Loucy (cell line): ENCODE measurements at regions not wholly inside any gene's neighbourhood (a gene's known extent, or its start where the extent isn't known, plus 50 kb on each side); places are given as distances from the start of the nearest gene placed in this dataset.

ENCODE experiments used
- H2AFZ ChIP-seq: fragments of 200-600 bp; sonication (generic); 2 replicates; pipeline ENCODE4 v1.6.0; 2016; ENCODE audit warnings: antibody characterized with exemption, mild to moderate bottlenecking, low read length, moderate library complexity
- H3F3A ChIP-seq: fragments of 200-600 bp; 2 replicates; pipeline ENCODE4 v1.6.0; 2016; ENCODE audit warnings: antibody characterized with exemption, low read depth, mild to moderate bottlenecking
- H3K27me3 ChIP-seq: fragments of 200-600 bp; sonication (generic); 2 replicates; pipeline ENCODE4 v1.6.1; 2014; ENCODE audit warnings: low read length, mild to moderate bottlenecking; ENCODE audit not compliant: insufficient read depth, poor library complexity, severe bottlenecking
- H3K36me3 ChIP-seq: fragments of 200-600 bp; sonication (generic); 2 replicates; pipeline ENCODE4 v1.6.1; 2016; ENCODE audit warnings: low read length; ENCODE audit not compliant: insufficient read depth
- H3K4me1 ChIP-seq: fragments of 200-600 bp; sonication (generic); 2 replicates; pipeline ENCODE4 v1.5.1; 2014; ENCODE audit warnings: low read length, mild to moderate bottlenecking; ENCODE audit not compliant: insufficient read depth, poor library complexity, severe bottlenecking
- H3K4me2 ChIP-seq: fragments of 200-600 bp; sonication (generic); 2 replicates; pipeline ENCODE4 v1.6.0; 2014; ENCODE audit warnings: antibody characterized with exemption, low read length, low read depth, mild to moderate bottlenecking; ENCODE audit not compliant: poor library complexity, severe bottlenecking
- H3K4me3 ChIP-seq: fragments of 200-600 bp; sonication (generic); 2 replicates; pipeline ENCODE4 v1.5.1; 2014; ENCODE audit warnings: low read length, mild to moderate bottlenecking, mixed read lengths; ENCODE audit not compliant: poor library complexity, severe bottlenecking
- H3K79me2 ChIP-seq: fragments of 200-600 bp; sonication (generic); 2 replicates; pipeline ENCODE4 v1.6.1; 2014; ENCODE audit warnings: low read length; ENCODE audit not compliant: insufficient read depth
- H3K9ac ChIP-seq: fragments of 200-600 bp; sonication (generic); 2 replicates; pipeline ENCODE4 v1.6.0; 2014; ENCODE audit warnings: mild to moderate bottlenecking, low read depth, low read length, moderate library complexity; ENCODE audit not compliant: poor library complexity, severe bottlenecking
- H3K9me2 ChIP-seq: fragments of 200-600 bp; sonication (generic); replicated peaks from 2 replicates; pipeline ENCODE4 v1.6.1; 2016; ENCODE audit warnings: low read depth, low read length, mixed read lengths
- H3K9me3 ChIP-seq: fragments of 200-600 bp; sonication (generic); 2 replicates; pipeline ENCODE4 v1.6.1; 2014; ENCODE audit warnings: mild to moderate bottlenecking, antibody characterized with exemption, low read length, low read depth; ENCODE audit not compliant: insufficient read depth
- H4K20me1 ChIP-seq: fragments of 200-600 bp; sonication (generic); 2 replicates; pipeline ENCODE4 v1.6.0; 2014; ENCODE audit warnings: antibody characterized with exemption, low read length, mild to moderate bottlenecking; ENCODE audit not compliant: insufficient read depth, poor library complexity, severe bottlenecking
- EZH2phosphoT487 ChIP-seq: fragments of 200-600 bp; IDR thresholded peaks from 2 replicates; pipeline ENCODE4 v1.6.1; 2018; ENCODE audit warnings: antibody characterized with exemption, mild to moderate bottlenecking, moderate library complexity, borderline replicate concordance
- TF ChIP-seq, protein P1 (sequence below): fragments of 200-600 bp; sonication (generic); conservative IDR thresholded peaks from 2 replicates; pipeline ENCODE4 v1.5.1; 2014; ENCODE audit warnings: mild to moderate bottlenecking, antibody characterized with exemption, low read length

- no peaks in the 10 kb centered on the region for H3K9me3 ChIP-seq
- no peaks in the 10 kb centered on the region for H3F3A ChIP-seq
- no peaks in the 10 kb centered on the region for H4K20me1 ChIP-seq
- no peaks in the 10 kb centered on the region for H3K36me3 ChIP-seq
- no peaks in the 10 kb centered on the region for H3K9me2 ChIP-seq
- H3K9ac ChIP-seq: no peak overlapping the region
- no peak overlapping the region for H3K4me2 ChIP-seq
- H3K27me3 ChIP-seq: no peaks in the 10 kb centered on the region
- no peaks in the 10 kb centered on the region for H3K79me2 ChIP-seq
- H3K4me3 ChIP-seq: no peak overlapping the region
- H2AFZ ChIP-seq: no peak overlapping the region
- TF ChIP-seq, protein P1, sequence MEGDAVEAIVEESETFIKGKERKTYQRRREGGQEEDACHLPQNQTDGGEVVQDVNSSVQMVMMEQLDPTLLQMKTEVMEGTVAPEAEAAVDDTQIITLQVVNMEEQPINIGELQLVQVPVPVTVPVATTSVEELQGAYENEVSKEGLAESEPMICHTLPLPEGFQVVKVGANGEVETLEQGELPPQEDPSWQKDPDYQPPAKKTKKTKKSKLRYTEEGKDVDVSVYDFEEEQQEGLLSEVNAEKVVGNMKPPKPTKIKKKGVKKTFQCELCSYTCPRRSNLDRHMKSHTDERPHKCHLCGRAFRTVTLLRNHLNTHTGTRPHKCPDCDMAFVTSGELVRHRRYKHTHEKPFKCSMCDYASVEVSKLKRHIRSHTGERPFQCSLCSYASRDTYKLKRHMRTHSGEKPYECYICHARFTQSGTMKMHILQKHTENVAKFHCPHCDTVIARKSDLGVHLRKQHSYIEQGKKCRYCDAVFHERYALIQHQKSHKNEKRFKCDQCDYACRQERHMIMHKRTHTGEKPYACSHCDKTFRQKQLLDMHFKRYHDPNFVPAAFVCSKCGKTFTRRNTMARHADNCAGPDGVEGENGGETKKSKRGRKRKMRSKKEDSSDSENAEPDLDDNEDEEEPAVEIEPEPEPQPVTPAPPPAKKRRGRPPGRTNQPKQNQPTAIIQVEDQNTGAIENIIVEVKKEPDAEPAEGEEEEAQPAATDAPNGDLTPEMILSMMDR: no peak
- TF ChIP-seq EZH2phosphoT487: no peak
- H3K4me1 ChIP-seq: no peaks in the 10 kb centered on the region
Observed at GRCh38 chr1:163422738-163423404, 101.1 kb downstream of the NUF2 start.

DNA sequence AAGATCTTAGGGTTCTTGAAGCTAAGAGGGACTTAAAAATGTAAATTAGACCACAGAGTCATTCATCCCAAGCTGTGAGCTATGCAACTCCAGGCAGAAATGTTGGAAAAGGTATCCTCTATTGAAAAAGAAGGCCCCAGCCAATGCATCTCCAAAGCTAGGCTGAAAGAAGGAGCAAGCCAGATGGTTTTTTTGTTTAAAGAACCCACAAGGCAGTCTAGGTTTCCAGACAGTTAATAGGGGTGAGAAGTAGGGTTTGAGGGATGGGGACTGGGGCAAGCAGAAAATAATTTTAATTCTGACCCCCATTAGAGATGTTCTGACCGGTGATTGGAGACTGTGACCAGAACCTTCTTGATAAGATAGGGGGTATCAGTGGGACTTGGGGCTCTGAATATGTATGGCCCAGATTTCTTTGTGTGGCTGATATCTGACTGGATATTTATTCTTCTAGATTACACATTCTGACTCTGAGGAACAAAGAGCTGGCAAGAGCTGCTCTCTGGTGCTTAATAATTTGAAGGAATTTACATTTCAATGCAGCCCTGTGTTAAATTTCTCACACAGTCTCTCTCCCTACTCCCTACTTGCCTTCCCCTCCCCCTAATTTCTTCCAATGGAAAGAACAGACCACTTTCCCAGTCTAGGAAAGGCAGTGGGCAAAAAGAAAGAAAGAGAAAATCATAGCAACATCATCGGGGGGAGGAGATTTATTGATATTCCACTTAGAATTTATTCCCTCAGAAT is 104.9 kb downstream of the NUF2 start:
- Histone ChIP-seq H4K20me1 (no peaks in the 10 kb centered on the region), H2AFZ (no peak overlapping the region), H3K4me2 (no peak overlapping the region), H3K9me2 (no peaks in the 10 kb centered on the region), H3K36me3 (no peaks in the 10 kb centered on the region), H3K4me3 (no peak overlapping the region), H3K27me3 (no peaks in the 10 kb centered on the region), H3K4me1 (no peaks in the 10 kb centered on the region), H3K79me2 (no peaks in the 10 kb centered on the region), H3K9ac (no peak overlapping the region), H3F3A (no peaks in the 10 kb centered on the region), H3K9me3 (0 out of 2 replicates have a peak, but pooled peaks cover 3% of the 10 kb centered on the region)
- TF ChIP-seq, protein P1: no peak
- TF ChIP-seq EZH2phosphoT487: no peak

- Histone ChIP-seq H3K9ac (no peak overlapping the region), H3K79me2 (no peaks in the 10 kb centered on the region), H2AFZ (no peak overlapping the region), H3F3A (no peaks in the 10 kb centered on the region), H4K20me1 (no peaks in the 10 kb centered on the region), H3K27me3 (no peaks in the 10 kb centered on the region), H3K4me1 (no peaks in the 10 kb centered on the region), H3K9me2 (no peaks in the 10 kb centered on the region), H3K4me3 (no peak overlapping the region), H3K4me2 (no peak overlapping the region), H3K9me3 (0 out of 2 replicates have a peak, but pooled peaks cover 3% of the 10 kb centered on the region), H3K36me3 (no peaks in the 10 kb centered on the region)
- no peak for TF ChIP-seq EZH2phosphoT487
- TF ChIP-seq, protein P1: no peak
Observed at GRCh38 chr1:163427279-163427678, 105.5 kb downstream of the NUF2 start.
